CD4-positive, CD25-positive, alpha-beta regulatory T cell (primary cell): ENCODE measurements at regions not wholly inside any gene's neighbourhood (a gene's known extent, or its start where the extent isn't known, plus 50 kb on each side); places are given as distances from the start of the nearest gene placed in this dataset.
"Not testable (repeated sequence)": the region's sequence is repeated elsewhere in the genome, so short reads cannot be mapped to it uniquely, and the experiment has no call there.

ENCODE experiments used
- ATAC-seq, 2 donors: fragments of 150-1000 bp; cut with Tn5 transposase; one replicate each; pipeline ENCODE4 v1.10.0; 2021; ENCODE audit warnings: low read depth in 2 of 2, moderate number of reproducible peaks in 2 of 2, moderate library complexity in 1 of 2
- DNase-seq, 3 donors: peaks; one replicate each; pipeline versions ENCODE4 v3.0.0 to v3.0.0-alpha.2; 2012 to 2022; ENCODE audit warnings: mixed read lengths in 1 of 3
- H3K27ac ChIP-seq: one replicate; pipeline ENCODE4 v1.7.0; 2013; ENCODE audit warnings: mild to moderate bottlenecking, low read length; ENCODE audit not compliant: insufficient read depth, poor library complexity, severe bottlenecking
- H3K27me3 ChIP-seq: one replicate; pipeline ENCODE4 v1.7.0; 2013; ENCODE audit warnings: low read length; ENCODE audit not compliant: control insufficient read depth, insufficient read depth
- H3K36me3 ChIP-seq: one replicate; pipeline ENCODE4 v1.7.0; 2013; ENCODE audit warnings: mild to moderate bottlenecking, low read length, moderate library complexity; ENCODE audit not compliant: control insufficient read depth, insufficient read depth
- H3K4me1 ChIP-seq: 2 replicates; pipeline ENCODE4 v1.7.0; 2013; ENCODE audit warnings: mild to moderate bottlenecking, low read length; ENCODE audit not compliant: insufficient read depth, control insufficient read depth, poor library complexity, severe bottlenecking
- H3K4me3 ChIP-seq: one replicate; pipeline ENCODE4 v1.7.0; 2013; ENCODE audit warnings: low read depth, mild to moderate bottlenecking, low read length, moderate library complexity
- H3K9me3 ChIP-seq, 2 experiments: 1 replicate in 1 of 2; 2 replicates in 1 of 2; pipeline ENCODE4 v1.7.0; 2013; ENCODE audit warnings: low read length in 2 of 2, mild to moderate bottlenecking in 1 of 2, moderate library complexity in 1 of 2; ENCODE audit not compliant: control insufficient read depth in 2 of 2
- H3K27ac Mint-ChIP-seq, 3 donors: one replicate each; pipeline ENCODE4 v1.8.0; 2020 to 2022; ENCODE audit warnings: mild to moderate bottlenecking in 3 of 3, mixed read lengths in 3 of 3, moderate library complexity in 2 of 3
- H3K27me3 Mint-ChIP-seq: one replicate; pipeline ENCODE4 v1.8.0; 2022; ENCODE audit warnings: mild to moderate bottlenecking, mixed read lengths
- H3K36me3 Mint-ChIP-seq: one replicate; pipeline ENCODE4 v1.8.0; 2020; ENCODE audit warnings: mixed read lengths
- H3K4me1 Mint-ChIP-seq, 4 donors: one replicate each; pipeline ENCODE4 v1.8.0; 2020 to 2022; ENCODE audit warnings: mixed read lengths in 4 of 4, mild to moderate bottlenecking in 1 of 4
- H3K4me3 Mint-ChIP-seq, 4 donors: one replicate each; pipeline ENCODE4 v1.8.0; 2020 to 2022; ENCODE audit warnings: mild to moderate bottlenecking in 4 of 4, mixed read lengths in 4 of 4, moderate library complexity in 3 of 4
- H3K9me3 Mint-ChIP-seq, 7 donors: one replicate each; pipeline ENCODE4 v1.8.0; 2020 to 2022; ENCODE audit warnings: mixed read lengths in 7 of 7, mild to moderate bottlenecking in 3 of 7, moderate library complexity in 2 of 7

- Mint-ChIP-seq H3K27me3 (no peaks in the 10 kb centered on the region), H3K9me3 (peaks cover 0 to 9% (median 5%) of the 10 kb centered on the region in 7 donors), H3K4me1 (no peaks in the 10 kb centered on the region)
Observed at GRCh38 chr6:76584121-76584520, 511.7 kb upstream of the IMPG1 start.

GRCh38 chr6:76578746-76579145, 506.3 kb upstream of the IMPG1 start:
- Mint-ChIP-seq H3K27me3 (no peaks in the 10 kb centered on the region), H3K36me3 (no peaks in the 10 kb centered on the region), H3K4me1 (no peaks in the 10 kb centered on the region), H3K27ac (no peak overlapping the region), H3K9me3 (peaks cover 2 to 15% (median 4%) of the 10 kb centered on the region in 7 donors), H3K4me3 (no peak overlapping the region)
- Histone ChIP-seq H3K27ac (no peak overlapping the region), H3K9me3 (peaks cover 0 to 2% of the 10 kb centered on the region in 2 experiments), H3K27me3 (no peaks in the 10 kb centered on the region), H3K36me3 (no peaks in the 10 kb centered on the region), H3K4me1 (no peaks in the 10 kb centered on the region), H3K4me3 (no peak overlapping the region)
- no peak for ATAC-seq
- DNase-seq = no peak

More at GRCh38 chr6:76584121-76584520, 511.7 kb upstream of the IMPG1 start:
- Histone ChIP-seq H3K9me3 (peaks cover 0 to 2% of the 10 kb centered on the region in 2 experiments), H3K4me3 (no peak overlapping the region), H3K36me3 (no peaks in the 10 kb centered on the region), H3K4me1 (no peaks in the 10 kb centered on the region), H3K27ac (no peak overlapping the region), H3K27me3 (no peaks in the 10 kb centered on the region)
- Mint-ChIP-seq H3K36me3 (no peaks in the 10 kb centered on the region), H3K27ac (no peak overlapping the region), H3K4me3 (no peak overlapping the region)
- DNase-seq (no peak), ATAC-seq (no peak)

- Mint-ChIP-seq H3K4me3 (no peak overlapping the region), H3K36me3 (no peaks in the 10 kb centered on the region)
- no peaks in the 10 kb centered on the region for H3K27me3 ChIP-seq
Observed at GRCh38 chr6:76574746-76575145, 502.3 kb upstream of the IMPG1 start.

GRCh38 chr6:76565932-76566331, 493.5 kb upstream of the IMPG1 start:
- no peaks in the 10 kb centered on the region for H3K36me3 Mint-ChIP-seq
- no peak for DNase-seq
- Histone ChIP-seq H3K27me3 (no peaks in the 10 kb centered on the region), H3K9me3 (peaks cover 0 to 6% of the 10 kb centered on the region in 2 experiments), H3K27ac (no peak overlapping the region), H3K4me1 (no peaks in the 10 kb centered on the region), H3K36me3 (no peaks in the 10 kb centered on the region), H3K4me3 (no peak overlapping the region)
- H3K27ac Mint-ChIP-seq = no peak overlapping the region
- ATAC-seq = no peak
- H3K27me3 Mint-ChIP-seq = no peaks in the 10 kb centered on the region
- no peaks in the 10 kb centered on the region for H3K4me1 Mint-ChIP-seq
- no peak overlapping the region for H3K4me3 Mint-ChIP-seq
- peaks cover 1 to 26% (median 12%) of the 10 kb centered on the region in 7 donors for H3K9me3 Mint-ChIP-seq

More at GRCh38 chr6:76574746-76575145, 502.3 kb upstream of the IMPG1 start:
- ATAC-seq = no peak
- Mint-ChIP-seq H3K27me3 (no peaks in the 10 kb centered on the region), H3K9me3 (peaks cover 1 to 8% (median 3%) of the 10 kb centered on the region in 7 donors), H3K4me1 (no peaks in the 10 kb centered on the region), H3K27ac (no peak overlapping the region)
- H3K4me1 ChIP-seq = no peaks in the 10 kb centered on the region
- no peaks in the 10 kb centered on the region for H3K36me3 ChIP-seq
- no peak overlapping the region for H3K4me3 ChIP-seq
- no peak for DNase-seq
- no peaks in the 10 kb centered on the region for H3K9me3 ChIP-seq
- H3K27ac ChIP-seq = no peak overlapping the region

GRCh38 chr6:76562371-76562770, 489.9 kb upstream of the IMPG1 start:
- not testable (repeated sequence) for H3K4me3 ChIP-seq, H3K27me3 ChIP-seq, ATAC-seq, H3K36me3 ChIP-seq, H3K27ac Mint-ChIP-seq, H3K9me3 ChIP-seq, H3K36me3 Mint-ChIP-seq, H3K27me3 Mint-ChIP-seq, H3K4me1 Mint-ChIP-seq, H3K4me3 Mint-ChIP-seq, H3K27ac ChIP-seq, H3K4me1 ChIP-seq, DNase-seq
- H3K9me3 Mint-ChIP-seq = peaks cover 0 to 14% (median 5%) of the 10 kb centered on the region in 7 donors

GRCh38 chr6:76560851-76561755, 488.6 kb upstream of the IMPG1 start:
- H3K4me1 ChIP-seq, H3K27ac ChIP-seq, H3K36me3 Mint-ChIP-seq, H3K4me3 Mint-ChIP-seq, H3K9me3 ChIP-seq, DNase-seq, H3K27ac Mint-ChIP-seq, H3K36me3 ChIP-seq, ATAC-seq, H3K4me3 ChIP-seq, H3K27me3 ChIP-seq, H3K27me3 Mint-ChIP-seq, H3K4me1 Mint-ChIP-seq: not testable (repeated sequence)
- H3K9me3 Mint-ChIP-seq = peaks cover 0 to 14% (median 5%) of the 10 kb centered on the region in 7 donors

GRCh38 chr6:76553256-76553655, 480.8 kb upstream of the IMPG1 start:
- no peak overlapping the region for H3K4me3 ChIP-seq
- no peaks in the 10 kb centered on the region for H3K27me3 Mint-ChIP-seq
- ATAC-seq (no peak), DNase-seq (no peak)
- H3K4me1 ChIP-seq = no peaks in the 10 kb centered on the region
- H3K9me3 ChIP-seq = no peaks in the 10 kb centered on the region
- no peak overlapping the region for H3K27ac ChIP-seq
- no peak overlapping the region for H3K4me3 Mint-ChIP-seq
- no peaks in the 10 kb centered on the region for H3K27me3 ChIP-seq
- H3K36me3 ChIP-seq = no peaks in the 10 kb centered on the region
- H3K36me3 Mint-ChIP-seq = no peaks in the 10 kb centered on the region
- no peaks in the 10 kb centered on the region for H3K4me1 Mint-ChIP-seq
- H3K9me3 Mint-ChIP-seq = peaks cover 0 to 17% (median 4%) of the 10 kb centered on the region in 7 donors
- H3K27ac Mint-ChIP-seq = no peak overlapping the region

- Histone ChIP-seq H3K4me1 (no peaks in the 10 kb centered on the region), H3K9me3 (no peaks in the 10 kb centered on the region), H3K27ac (no peak overlapping the region), H3K36me3 (no peaks in the 10 kb centered on the region), H3K27me3 (no peaks in the 10 kb centered on the region), H3K4me3 (no peak overlapping the region)
- no peaks in the 10 kb centered on the region for H3K36me3 Mint-ChIP-seq
- H3K4me1 Mint-ChIP-seq = no peaks in the 10 kb centered on the region
- H3K4me3 Mint-ChIP-seq = no peak overlapping the region
- ATAC-seq (no peak), DNase-seq (no peak)
- peaks cover 0 to 17% (median 3%) of the 10 kb centered on the region in 7 donors for H3K9me3 Mint-ChIP-seq
- no peaks in the 10 kb centered on the region for H3K27me3 Mint-ChIP-seq
- H3K27ac Mint-ChIP-seq = no peak overlapping the region
Observed at GRCh38 chr6:76552268-76552667, 479.8 kb upstream of the IMPG1 start.
